ENCODE measurements at regions not wholly inside any gene's neighbourhood (a gene's known extent, or its start where the extent isn't known, plus 50 kb on each side); places are given as distances from the start of the nearest gene placed in this dataset.

- no peak for DNase-seq (ENCODE audit: low read depth in 1 of 2, low spot score in 1 of 2)
- TF ChIP-seq JUND (IDR thresholded peaks at IDR 0.05; ENCODE audit: low read depth), result no peak
- in situ Hi-C loops (cut with HindIII; ENCODE audit: low pct_unique_long_range_greater_than_20kb, low sequenced_read_pairs), result no loop called here
Measured at GRCh38 chr13:61202042-61202441, 213.6 kb downstream of the PCDH20 start.

- no peak for DNase-seq (ENCODE audit: low read depth in 1 of 2, low spot score in 1 of 2)
- in situ Hi-C loops (cut with HindIII; ENCODE audit: low pct_unique_long_range_greater_than_20kb, low sequenced_read_pairs), result no loop called here
- no peak for TF ChIP-seq JUND (IDR thresholded peaks at IDR 0.05; ENCODE audit: low read depth)
Measured at GRCh38 chr13:61192826-61193225, 222.8 kb downstream of the PCDH20 start.

- no peak for DNase-seq (ENCODE audit: low read depth in 1 of 2, low spot score in 1 of 2)
- in situ Hi-C loops (cut with HindIII; ENCODE audit: low pct_unique_long_range_greater_than_20kb, low sequenced_read_pairs), result no loop called here
- TF ChIP-seq JUND (IDR thresholded peaks at IDR 0.05; ENCODE audit: low read depth), result no peak
Measured at GRCh38 chr13:61188057-61188456, 227.6 kb downstream of the PCDH20 start.

- peak in 1 of 2 experiments; percentile 36 for DNase-seq (ENCODE audit: low read depth in 1 of 2, low spot score in 1 of 2)
- in situ Hi-C loops (cut with HindIII; ENCODE audit: low pct_unique_long_range_greater_than_20kb, low sequenced_read_pairs), result no loop called here
- no peak for TF ChIP-seq JUND (IDR thresholded peaks at IDR 0.05; ENCODE audit: low read depth)
Measured at GRCh38 chr13:61187471-61187870, 228.2 kb downstream of the PCDH20 start.

- no peak for DNase-seq (ENCODE audit: low read depth in 1 of 2, low spot score in 1 of 2)
- in situ Hi-C loops (cut with HindIII; ENCODE audit: low pct_unique_long_range_greater_than_20kb, low sequenced_read_pairs), result no loop called here
- no peak for TF ChIP-seq JUND (IDR thresholded peaks at IDR 0.05; ENCODE audit: low read depth)
Measured at GRCh38 chr13:61183670-61184069, 232.0 kb downstream of the PCDH20 start.

GRCh38 chr13:61180234-61180633 lies 235.4 kb downstream of the PCDH20 start:
- DNase-seq (ENCODE audit: low read depth in 1 of 2, low spot score in 1 of 2), result no peak
- in situ Hi-C loops (cut with HindIII; ENCODE audit: low pct_unique_long_range_greater_than_20kb, low sequenced_read_pairs), result no loop called here
- TF ChIP-seq JUND (IDR thresholded peaks at IDR 0.05; ENCODE audit: low read depth), result no peak

GRCh38 chr13:61179741-61180140 lies 235.9 kb downstream of the PCDH20 start:
- no peak for TF ChIP-seq JUND (IDR thresholded peaks at IDR 0.05; ENCODE audit: low read depth)

GRCh38 chr13:61170856-61171255 lies 244.8 kb downstream of the PCDH20 start:
- TF ChIP-seq JUND (IDR thresholded peaks at IDR 0.05; ENCODE audit: low read depth), result no peak
- in situ Hi-C loops (cut with HindIII; ENCODE audit: low pct_unique_long_range_greater_than_20kb, low sequenced_read_pairs), result no loop called here
- DNase-seq (ENCODE audit: low read depth in 1 of 2, low spot score in 1 of 2), result no peak

More at GRCh38 chr13:61179741-61180140, 235.9 kb downstream of the PCDH20 start:
- in situ Hi-C loops (cut with HindIII; ENCODE audit: low pct_unique_long_range_greater_than_20kb, low sequenced_read_pairs), result no loop called here
- no peak for DNase-seq (ENCODE audit: low read depth in 1 of 2, low spot score in 1 of 2)

- TF ChIP-seq JUND (IDR thresholded peaks at IDR 0.05; ENCODE audit: low read depth), result no peak
- in situ Hi-C loops (cut with HindIII; ENCODE audit: low pct_unique_long_range_greater_than_20kb, low sequenced_read_pairs), result no loop called here
- DNase-seq (ENCODE audit: low read depth in 1 of 2, low spot score in 1 of 2), result no peak
Measured at GRCh38 chr13:61162636-61163035, 253.0 kb downstream of the PCDH20 start.

- DNase-seq (ENCODE audit: low read depth in 1 of 2, low spot score in 1 of 2), result no peak
- in situ Hi-C loops (cut with HindIII; ENCODE audit: low pct_unique_long_range_greater_than_20kb, low sequenced_read_pairs), result no loop called here
- TF ChIP-seq JUND (IDR thresholded peaks at IDR 0.05; ENCODE audit: low read depth), result no peak
Measured at GRCh38 chr13:61162106-61162505, 253.5 kb downstream of the PCDH20 start.

- in situ Hi-C loops (cut with HindIII; ENCODE audit: low pct_unique_long_range_greater_than_20kb, low sequenced_read_pairs), result no loop called here
- DNase-seq (ENCODE audit: low read depth in 1 of 2, low spot score in 1 of 2), result no peak
- TF ChIP-seq JUND (IDR thresholded peaks at IDR 0.05; ENCODE audit: low read depth), result no peak
Measured at GRCh38 chr13:61156753-61157152, 258.9 kb downstream of the PCDH20 start.

- in situ Hi-C loops (cut with HindIII; ENCODE audit: low pct_unique_long_range_greater_than_20kb, low sequenced_read_pairs), result no loop called here
- no peak for DNase-seq (ENCODE audit: low read depth in 1 of 2, low spot score in 1 of 2)
Measured at GRCh38 chr13:61151062-61151461, 264.6 kb downstream of the PCDH20 start.

GRCh38 chr13:61149331-61149730 lies 266.3 kb downstream of the PCDH20 start:
- TF ChIP-seq JUND (IDR thresholded peaks at IDR 0.05; ENCODE audit: low read depth), result no peak
- no peak for DNase-seq (ENCODE audit: low read depth in 1 of 2, low spot score in 1 of 2)
- in situ Hi-C loops (cut with HindIII; ENCODE audit: low pct_unique_long_range_greater_than_20kb, low sequenced_read_pairs), result no loop called here

More at GRCh38 chr13:61151062-61151461, 264.6 kb downstream of the PCDH20 start:
- TF ChIP-seq JUND (IDR thresholded peaks at IDR 0.05; ENCODE audit: low read depth), result no peak

- in situ Hi-C loops (cut with HindIII; ENCODE audit: low pct_unique_long_range_greater_than_20kb, low sequenced_read_pairs), result no loop called here
- TF ChIP-seq JUND (IDR thresholded peaks at IDR 0.05; ENCODE audit: low read depth), result no peak
Measured at GRCh38 chr13:61148691-61149315, 266.8 kb downstream of the PCDH20 start.

More at GRCh38 chr13:61148691-61149315, 266.8 kb downstream of the PCDH20 start:
- DNase-seq (ENCODE audit: low read depth in 1 of 2, low spot score in 1 of 2), result no peak
